A673 (cell line): ENCODE measurements at regions not wholly inside any gene's neighbourhood (a gene's known extent, or its start where the extent isn't known, plus 50 kb on each side); places are given as distances from the start of the nearest gene placed in this dataset.

ENCODE experiments used
- BruUV-seq: library from RNA; stranded (reverse); fragments of 400-500 nt; replicated peaks from 2 replicates; lab custom pipeline; 2021; lab: Mats Ljungman, UMichigan
- CTCF ChIA-PET: fragments of 300-600 bp; sonication (Branson Sonifier 250); formaldehyde crosslinking; loops from one replicate; lab custom pipeline; 2022; ENCODE audit warnings: antibody characterized with exemption; lab: Charles Lee
- POLR2A ChIA-PET: fragments of 300-600 bp; sonication (Branson Sonifier 250); formaldehyde crosslinking; loops from one replicate; lab custom pipeline; 2022; ENCODE audit warnings: antibody characterized with exemption; ENCODE audit not compliant: low non-redundant PET; lab: Charles Lee
- DNase-seq: peaks from one replicate; pipeline ENCODE4 v3.0.0-alpha.2; 2015; ENCODE audit warnings: low spot score
- H3K27ac ChIP-seq: fragments of 200-600 bp; sonication (generic); 2 replicates; pipeline ENCODE4 v1.5.1; 2016; ENCODE audit warnings: mixed run types, low read depth, mild to moderate bottlenecking, mixed read lengths, antibody characterized with exemption, low read length; ENCODE audit not compliant: poor library complexity, severe bottlenecking
- H3K27me3 ChIP-seq: fragments of 200-600 bp; sonication (generic); replicated peaks from 2 replicates; pipeline ENCODE4 v1.6.1; 2017; ENCODE audit warnings: mixed run types, low read depth, mild to moderate bottlenecking, mixed read lengths, antibody characterized with exemption, low read length; ENCODE audit not compliant: insufficient read depth, poor library complexity
- H3K36me3 ChIP-seq: fragments of 200-600 bp; sonication (generic); 2 replicates; pipeline ENCODE4 v1.6.1; 2016; ENCODE audit warnings: mixed run types, mild to moderate bottlenecking, mixed read lengths, antibody characterized with exemption, low read length; ENCODE audit not compliant: insufficient read depth, poor library complexity, severe bottlenecking
- H3K4me1 ChIP-seq: fragments of 200-600 bp; sonication (generic); 2 replicates; pipeline ENCODE4 v1.6.1; 2017; ENCODE audit warnings: mixed run types, mild to moderate bottlenecking, mixed read lengths, antibody characterized with exemption, low read length; ENCODE audit not compliant: insufficient read depth, poor library complexity, severe bottlenecking
- H3K4me3 ChIP-seq: fragments of 200-600 bp; sonication (generic); 2 replicates; pipeline ENCODE4 v1.5.1; 2016; ENCODE audit warnings: low read depth, mixed run types, mild to moderate bottlenecking, mixed read lengths, low read length; ENCODE audit not compliant: poor library complexity, severe bottlenecking
- H3K9me3 ChIP-seq: fragments of 200-600 bp; sonication (generic); 2 replicates; pipeline ENCODE4 v1.6.1; 2016; ENCODE audit warnings: mixed run types, low read depth, mild to moderate bottlenecking, mixed read lengths, antibody characterized with exemption, low read length; ENCODE audit not compliant: poor library complexity, severe bottlenecking
- CTCF ChIP-seq: fragments of 300-800, 200-600 bp; sonication (generic); conservative IDR thresholded peaks from 2 replicates; pipeline ENCODE4 v1.5.1; 2017; ENCODE audit warnings: low read depth, mild to moderate bottlenecking, antibody characterized with exemption, low read length, moderate library complexity, mixed read lengths
- EZH2 ChIP-seq: fragments of 200-600 bp; sonication (generic); IDR thresholded peaks from 2 replicates; pipeline ENCODE4 v1.6.1; 2017; ENCODE audit warnings: borderline replicate concordance, low read depth, mild to moderate bottlenecking, mixed read lengths, antibody characterized with exemption, low read length; ENCODE audit not compliant: poor library complexity, severe bottlenecking
- intact Hi-C: fragments of 100-400 bp; cut with micrococcal nuclease; formaldehyde crosslinking; loops from one replicate; pipeline ENCODE4 v1.10.0; 2022; ENCODE audit not compliant: unreplicated experiment

DNA sequence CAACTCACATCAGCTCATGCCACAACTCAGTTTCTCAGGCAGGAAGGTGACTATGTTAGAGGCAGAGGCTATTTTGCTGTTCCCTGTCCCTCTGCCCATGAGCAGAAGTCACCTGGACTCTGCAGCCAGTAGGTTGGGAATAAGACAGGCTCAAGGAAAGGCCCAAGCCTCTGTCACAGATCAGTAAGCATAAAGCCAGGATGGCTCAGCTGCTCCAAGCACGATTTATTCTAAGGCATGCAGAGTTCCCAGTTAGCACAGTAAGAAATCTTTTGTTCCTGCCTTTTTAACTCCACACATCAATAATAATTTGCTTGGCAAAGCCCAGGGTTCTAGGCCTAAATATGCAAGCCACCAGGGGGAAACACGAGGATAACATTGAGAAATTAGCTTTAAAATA lies 249.0 kb upstream of the ADRA1B start:
- BruUV-seq: no TSS peak
- no peak overlapping the region for H3K4me3 ChIP-seq
- no peaks in the 10 kb centered on the region for H3K27me3 ChIP-seq
- intact Hi-C loops: no loop called here
- H3K27ac ChIP-seq: no peak overlapping the region
- CTCF ChIA-PET: no interaction called here
- H3K9me3 ChIP-seq: no peaks in the 10 kb centered on the region
- DNase-seq: no peak
- no peaks in the 10 kb centered on the region for H3K36me3 ChIP-seq
- no peak for TF ChIP-seq CTCF
- no peak for TF ChIP-seq EZH2
- no peaks in the 10 kb centered on the region for H3K4me1 ChIP-seq
- POLR2A ChIA-PET: no interaction called here

GRCh38 chr5:159668556-159668955 lies 247.7 kb upstream of the ADRA1B start:
- intact Hi-C loops: no loop called here

DNA sequence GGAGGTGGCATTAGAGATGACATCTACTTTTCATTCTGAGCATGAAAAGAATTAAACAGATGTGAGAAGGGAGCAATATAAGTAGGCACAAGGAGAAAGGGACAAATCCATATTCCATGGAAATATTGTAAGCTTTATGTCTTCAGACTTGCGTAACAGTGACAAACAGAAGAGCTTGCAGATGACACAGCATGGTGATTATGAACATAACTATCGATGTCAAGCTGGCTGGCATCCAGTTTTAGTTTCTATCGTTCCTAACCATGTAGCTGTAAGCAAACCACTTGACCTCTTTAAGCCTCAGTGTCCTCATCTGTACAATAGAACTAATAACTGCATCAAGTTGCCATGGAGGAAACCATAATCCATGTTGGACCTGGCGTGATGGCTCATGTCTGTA lies 246.7 kb upstream of the ADRA1B start:
- POLR2A ChIA-PET: no interaction called here
- CTCF ChIA-PET: no interaction called here

More at GRCh38 chr5:159668556-159668955, 247.7 kb upstream of the ADRA1B start:
- ChIA-PET CTCF (no interaction called here), POLR2A (no interaction called here)
- H3K9me3 ChIP-seq: no peaks in the 10 kb centered on the region
- no peak for TF ChIP-seq CTCF
- no peak for TF ChIP-seq EZH2
- no peak overlapping the region for H3K4me3 ChIP-seq
- no TSS peak for BruUV-seq
- H3K27me3 ChIP-seq: no peaks in the 10 kb centered on the region
- no peaks in the 10 kb centered on the region for H3K4me1 ChIP-seq
- no peak for DNase-seq
- no peaks in the 10 kb centered on the region for H3K36me3 ChIP-seq
- H3K27ac ChIP-seq: no peak overlapping the region

GRCh38 chr5:159671886-159672285 lies 244.4 kb upstream of the ADRA1B start:
- Histone ChIP-seq H3K4me1 (no peaks in the 10 kb centered on the region), H3K27me3 (no peaks in the 10 kb centered on the region), H3K9me3 (no peaks in the 10 kb centered on the region), H3K36me3 (no peaks in the 10 kb centered on the region), H3K4me3 (no peak overlapping the region), H3K27ac (no peak overlapping the region)
- intact Hi-C loops: no loop called here
- DNase-seq: no peak
- BruUV-seq: no TSS peak
- ChIA-PET POLR2A (interaction anchor here (0.7 kb wide), 1 partner anchor 206 kb away, joined by 5 read pairs; no protein-coding TSS in a partner anchor), CTCF (no interaction called here)
- no peak for TF ChIP-seq CTCF
- no peak for TF ChIP-seq EZH2

More for the DNA sequence above, 246.7 kb upstream of the ADRA1B start:
- TF ChIP-seq EZH2: no peak
- no TSS peak for BruUV-seq
- intact Hi-C loops: no loop called here
- H3K27ac ChIP-seq: no peak overlapping the region
- no peak for DNase-seq
- H3K36me3 ChIP-seq: no peaks in the 10 kb centered on the region
- no peaks in the 10 kb centered on the region for H3K9me3 ChIP-seq
- no peaks in the 10 kb centered on the region for H3K4me1 ChIP-seq
- no peaks in the 10 kb centered on the region for H3K27me3 ChIP-seq
- H3K4me3 ChIP-seq: no peak overlapping the region
